Naive thymus-derived CD4-positive, alpha-beta T cell (primary cell): ENCODE measurements at regions not wholly inside any gene's neighbourhood (a gene's known extent, or its start where the extent isn't known, plus 50 kb on each side); places are given as distances from the start of the nearest gene placed in this dataset.
"Not testable (repeated sequence)": the region's sequence is repeated elsewhere in the genome, so short reads cannot be mapped to it uniquely, and the experiment has no call there.

Experiments used
- ATAC-seq: fragments of 150-1000 bp; cut with Tn5 transposase; 2 replicates; pipeline ENCODE4 v1.10.0; 2021; ENCODE audit warnings: mild to moderate bottlenecking, moderate library complexity
- CTCF ChIA-PET: fragments of 350-600 bp; sonication (Branson Sonifier 250); formaldehyde crosslinking; loops from one replicate; lab custom pipeline; 2021; ENCODE audit warnings: antibody characterized with exemption; lab: Charles Lee
- POLR2A ChIA-PET: fragments of 350-600 bp; sonication (Branson Sonifier 250); formaldehyde crosslinking; loops from one replicate; lab custom pipeline; 2021; ENCODE audit warnings: antibody characterized with exemption, inconsistent platforms; lab: Charles Lee
- DNase-seq, 9 donors: peaks; one replicate each; pipeline versions ENCODE4 v3.0.0 to v3.0.0-alpha.2; 2020 to 2022; ENCODE audit warnings: mixed read lengths in 1 of 9
- H3K27ac ChIP-seq: one replicate; pipeline ENCODE4 v1.7.0; 2013; ENCODE audit warnings: mild to moderate bottlenecking, low read depth, low read length, moderate library complexity
- H3K27me3 ChIP-seq, 2 donors: one replicate each; pipeline ENCODE4 v1.7.0; 2013; ENCODE audit warnings: low read length in 2 of 2, mild to moderate bottlenecking in 2 of 2, moderate library complexity in 2 of 2; ENCODE audit not compliant: control insufficient read depth in 2 of 2, insufficient read depth in 2 of 2
- H3K36me3 ChIP-seq, 3 experiments: 1 replicate in 2 of 3; 2 replicates in 1 of 3; pipeline ENCODE4 v1.7.0; 2013; ENCODE audit warnings: low read length in 3 of 3, mild to moderate bottlenecking in 3 of 3, moderate library complexity in 1 of 3; ENCODE audit not compliant: insufficient read depth in 3 of 3, control insufficient read depth in 2 of 3
- H3K4me1 ChIP-seq, 2 donors: one replicate each; pipeline ENCODE4 v1.7.0; 2013; ENCODE audit warnings: low read length in 2 of 2, mild to moderate bottlenecking in 2 of 2, moderate library complexity in 1 of 2; ENCODE audit not compliant: control insufficient read depth in 2 of 2, insufficient read depth in 2 of 2
- H3K4me3 ChIP-seq: 2 replicates; pipeline ENCODE4 v1.7.0; 2013; ENCODE audit warnings: mild to moderate bottlenecking, low read length
- H3K9me3 ChIP-seq, 3 experiments: 1 replicate in 2 of 3; 2 replicates in 1 of 3; pipeline ENCODE4 v1.7.0; 2013; ENCODE audit warnings: low read length in 3 of 3; ENCODE audit not compliant: control insufficient read depth in 2 of 3
- H3K27ac Mint-ChIP-seq, 9 donors: one replicate each; pipeline ENCODE4 v1.8.0; 2020 to 2022; ENCODE audit warnings: mixed read lengths in 9 of 9, mild to moderate bottlenecking in 8 of 9, moderate library complexity in 5 of 9, inconsistent platforms in 2 of 9
- H3K27me3 Mint-ChIP-seq, 5 donors: one replicate each; pipeline ENCODE4 v1.8.0; 2021 to 2022; ENCODE audit warnings: mixed read lengths in 5 of 5, mild to moderate bottlenecking in 1 of 5
- H3K36me3 Mint-ChIP-seq, 5 donors: one replicate each; pipeline ENCODE4 v1.8.0; 2020 to 2022; ENCODE audit warnings: mixed read lengths in 5 of 5, mild to moderate bottlenecking in 3 of 5, inconsistent platforms in 1 of 5
- H3K4me1 Mint-ChIP-seq, 7 donors: one replicate each; pipeline ENCODE4 v1.8.0; 2020 to 2022; ENCODE audit warnings: mixed read lengths in 7 of 7, mild to moderate bottlenecking in 3 of 7, inconsistent platforms in 1 of 7
- H3K4me3 Mint-ChIP-seq, 10 donors: one replicate each; pipeline ENCODE4 v1.8.0; 2020 to 2022; ENCODE audit warnings: mild to moderate bottlenecking in 10 of 10, mixed read lengths in 10 of 10, moderate library complexity in 6 of 10, inconsistent platforms in 2 of 10
- H3K9me3 Mint-ChIP-seq, 11 donors: one replicate each; pipeline ENCODE4 v1.8.0; 2020 to 2022; ENCODE audit warnings: mixed read lengths in 11 of 11, mild to moderate bottlenecking in 4 of 11, inconsistent platforms in 1 of 11, moderate library complexity in 1 of 11
- intact Hi-C, 2 donors: fragments of 100-400 bp; cut with micrococcal nuclease; formaldehyde crosslinking; loops; one replicate each; pipeline ENCODE4 v1.15.1; 2023

- no peaks in the 10 kb centered on the region for H3K4me1 ChIP-seq
- Mint-ChIP-seq H3K4me1 (no peaks in the 10 kb centered on the region), H3K9me3 (no peaks in the 10 kb centered on the region), H3K36me3 (no peaks in the 10 kb centered on the region), H3K27ac (no peak overlapping the region), H3K4me3 (no peak overlapping the region), H3K27me3 (peaks cover 17 to 78% (median 52%) of the 10 kb centered on the region in 5 donors)
- no peak overlapping the region for H3K4me3 ChIP-seq
- POLR2A ChIA-PET = no interaction called here
- no peak for DNase-seq
- H3K27ac ChIP-seq = no peak overlapping the region
- no peaks in the 10 kb centered on the region for H3K9me3 ChIP-seq
- no peaks in the 10 kb centered on the region for H3K36me3 ChIP-seq
- no peaks in the 10 kb centered on the region for H3K27me3 ChIP-seq
- ATAC-seq = no peak
- intact Hi-C loops = loop anchor here (5.0 to 10.0 kb wide), 4 partner anchors 668 to 1538 kb away; no protein-coding TSS in a partner anchor
- CTCF ChIA-PET = interaction anchor here (1.2 kb wide), 1 partner anchor 1539 kb away, joined by 3 read pairs; no protein-coding TSS in a partner anchor
Measured at GRCh38 chr19:30684613-30685012, 312.4 kb downstream of the ZNF536 start.

DNA sequence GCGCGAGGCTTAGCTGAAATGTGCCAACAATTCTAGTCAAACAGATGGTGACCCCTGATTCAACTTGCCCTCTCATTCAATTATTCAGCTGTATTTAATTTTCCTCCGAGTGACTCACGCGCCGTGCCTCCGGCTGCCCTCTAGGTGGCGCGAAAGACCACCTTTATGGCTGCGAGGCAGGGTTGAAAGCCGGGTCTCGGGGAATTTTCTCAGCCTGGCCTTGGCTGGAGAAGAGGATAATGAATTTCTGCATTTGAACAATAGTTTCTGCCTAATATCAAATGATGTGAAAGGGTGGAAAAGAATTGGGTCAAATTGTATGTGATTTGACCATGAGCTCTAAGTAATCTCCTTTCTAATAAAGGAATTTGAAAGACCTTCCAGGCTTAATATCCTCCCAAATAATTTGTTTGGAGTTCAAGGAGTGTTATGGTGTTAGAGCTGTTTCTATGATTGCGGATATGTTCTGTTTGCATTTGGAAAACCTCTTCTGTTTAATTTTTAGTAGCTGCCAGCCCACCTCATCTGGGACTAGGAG lies 310.9 kb downstream of the ZNF536 start:
- peak; percentile 66 for ATAC-seq
- H3K4me1 Mint-ChIP-seq = no peaks in the 10 kb centered on the region

GRCh38 chr19:30682146-30682998 lies 310.2 kb downstream of the ZNF536 start:
- Mint-ChIP-seq H3K4me3 (no peak overlapping the region), H3K9me3 (no peaks in the 10 kb centered on the region), H3K36me3 (no peaks in the 10 kb centered on the region), H3K27ac (no peak overlapping the region), H3K27me3 (peaks cover 10 to 64% (median 40%) of the 10 kb centered on the region in 5 donors), H3K4me1 (no peaks in the 10 kb centered on the region)
- Histone ChIP-seq H3K4me3 (no peak overlapping the region), H3K4me1 (no peaks in the 10 kb centered on the region), H3K27me3 (no peaks in the 10 kb centered on the region), H3K9me3 (no peaks in the 10 kb centered on the region), H3K27ac (no peak overlapping the region), H3K36me3 (no peaks in the 10 kb centered on the region)
- no peak for ATAC-seq
- POLR2A ChIA-PET = no interaction called here
- no peak for DNase-seq
- CTCF ChIA-PET = interaction anchor here (0.6 to 1.9 kb wide), 2 partner anchors 16 to 1543 kb away, joined by 3 to 14 read pairs; no protein-coding TSS in a partner anchor
- intact Hi-C loops = loop anchor here (5.0 to 10.0 kb wide), 4 partner anchors 670 to 1540 kb away; no protein-coding TSS in a partner anchor

More for the DNA sequence above, 310.9 kb downstream of the ZNF536 start:
- no peaks in the 10 kb centered on the region for H3K36me3 Mint-ChIP-seq
- POLR2A ChIA-PET = no interaction called here
- Histone ChIP-seq H3K27ac (no peak overlapping the region), H3K9me3 (no peaks in the 10 kb centered on the region), H3K4me3 (no peak overlapping the region), H3K4me1 (no peaks in the 10 kb centered on the region), H3K36me3 (no peaks in the 10 kb centered on the region), H3K27me3 (no peaks in the 10 kb centered on the region)
- CTCF ChIA-PET = interaction anchor here (0.6 to 1.9 kb wide), 5 partner anchors 16 to 1543 kb away, joined by 3 to 14 read pairs (median 3); no protein-coding TSS in a partner anchor
- H3K9me3 Mint-ChIP-seq = no peaks in the 10 kb centered on the region
- intact Hi-C loops = loop anchor here (1.0 to 10.0 kb wide), 5 partner anchors 669 to 1541 kb away; no protein-coding TSS in a partner anchor
- peak in 8 of 9 donors; percentile 18 to 51 (median 26) for DNase-seq
- H3K4me3 Mint-ChIP-seq = no peak overlapping the region
- peaks cover 12 to 65% (median 43%) of the 10 kb centered on the region in 5 donors for H3K27me3 Mint-ChIP-seq
- H3K27ac Mint-ChIP-seq = no peak overlapping the region

DNA sequence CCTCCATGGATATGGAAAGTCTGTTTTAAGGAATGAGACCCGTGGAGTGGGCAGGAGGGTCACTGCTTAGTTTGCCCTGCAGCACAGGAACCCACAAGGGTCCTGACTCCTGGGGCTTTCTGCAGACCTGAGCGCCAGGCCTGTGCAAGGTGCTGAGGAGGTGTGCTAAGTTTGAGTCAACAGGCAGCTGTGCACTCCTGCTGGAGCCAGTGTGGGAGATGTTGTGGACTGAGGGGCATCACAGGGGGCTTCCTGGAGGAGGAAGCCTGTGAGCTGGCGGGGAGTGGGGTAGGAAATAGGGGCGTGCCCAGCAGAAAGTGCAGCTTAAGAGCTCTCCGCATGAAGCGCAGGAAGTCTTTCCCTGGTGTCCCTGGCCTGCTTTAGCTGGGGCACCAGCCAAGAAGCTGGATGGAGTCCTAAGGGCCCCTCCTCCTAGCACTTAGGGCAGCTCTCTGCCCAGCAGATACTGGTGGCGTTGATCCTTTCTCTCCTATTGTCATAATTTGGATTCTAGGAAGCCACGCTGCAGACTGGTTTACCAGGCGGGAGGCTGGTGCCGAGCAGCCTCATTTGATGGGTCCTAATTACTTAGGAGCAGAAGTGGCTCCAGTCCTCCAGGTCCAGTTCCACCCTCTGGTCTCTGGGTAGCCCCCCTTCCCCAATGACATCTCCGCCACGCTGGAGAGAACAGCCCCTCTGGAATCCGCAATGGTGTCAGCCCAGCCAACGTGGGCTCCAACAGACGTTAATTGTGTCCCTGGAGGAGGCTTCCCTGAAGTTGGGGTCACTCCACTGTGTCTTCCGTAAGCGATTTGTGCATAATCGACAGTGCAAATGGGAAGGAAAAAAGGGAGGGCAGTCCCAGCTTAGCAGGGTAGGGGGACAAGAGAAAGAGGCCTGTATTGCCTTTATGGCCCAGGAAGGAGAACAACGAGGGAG lies 309.2 kb downstream of the ZNF536 start:
- no peak for ATAC-seq
- no peaks in the 10 kb centered on the region for H3K27me3 ChIP-seq
- H3K27ac ChIP-seq = no peak overlapping the region

DNA sequence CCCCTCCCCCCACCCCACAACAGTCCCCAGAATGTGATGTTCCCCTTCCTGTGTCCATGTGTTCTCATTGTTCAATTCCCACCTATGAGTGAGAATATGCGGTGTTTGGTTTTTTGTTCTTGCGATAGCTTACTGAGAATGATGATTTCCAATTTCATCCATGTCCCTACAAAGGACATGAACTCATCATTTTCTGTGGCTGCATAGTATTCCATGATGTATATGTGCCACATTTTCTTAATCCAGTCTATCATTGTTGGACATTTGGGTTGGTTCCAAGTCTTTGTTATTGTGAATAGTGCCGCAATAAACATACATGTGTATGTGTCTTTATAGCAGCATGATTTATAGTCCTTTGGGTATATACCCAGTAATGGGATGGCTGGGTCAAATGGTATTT lies 308.2 kb downstream of the ZNF536 start:
- H3K4me1 ChIP-seq, H3K9me3 ChIP-seq, H3K4me3 Mint-ChIP-seq, CTCF ChIA-PET, H3K27me3 ChIP-seq, H3K4me3 ChIP-seq, H3K9me3 Mint-ChIP-seq, H3K4me1 Mint-ChIP-seq, H3K27ac ChIP-seq, H3K36me3 ChIP-seq, DNase-seq, POLR2A ChIA-PET, ATAC-seq, H3K36me3 Mint-ChIP-seq, H3K27ac Mint-ChIP-seq: not testable (repeated sequence)
- intact Hi-C loops = loop anchor here (5.0 to 10.0 kb wide), 4 partner anchors 672 to 1542 kb away; no protein-coding TSS in a partner anchor
- peaks cover 3 to 44% (median 21%) of the 10 kb centered on the region in 5 donors for H3K27me3 Mint-ChIP-seq

More for the DNA sequence above, 309.2 kb downstream of the ZNF536 start:
- H3K27me3 Mint-ChIP-seq = peaks cover 6 to 55% (median 31%) of the 10 kb centered on the region in 5 donors
- no peaks in the 10 kb centered on the region for H3K36me3 ChIP-seq
- no peak for DNase-seq
- H3K4me1 Mint-ChIP-seq = no peaks in the 10 kb centered on the region
- no peaks in the 10 kb centered on the region for H3K36me3 Mint-ChIP-seq
- H3K9me3 Mint-ChIP-seq = no peaks in the 10 kb centered on the region
- no peaks in the 10 kb centered on the region for H3K9me3 ChIP-seq
- no peak overlapping the region for H3K27ac Mint-ChIP-seq
- H3K4me1 ChIP-seq = no peaks in the 10 kb centered on the region
- no peak overlapping the region for H3K4me3 ChIP-seq
- intact Hi-C loops = loop anchor here (5.0 to 10.0 kb wide), 4 partner anchors 671 to 1541 kb away; no protein-coding TSS in a partner anchor
- CTCF ChIA-PET = interaction anchor here (1.9 kb wide), 1 partner anchor 1544 kb away, joined by 14 read pairs; no protein-coding TSS in a partner anchor
- POLR2A ChIA-PET = no interaction called here
- H3K4me3 Mint-ChIP-seq = no peak overlapping the region

DNA sequence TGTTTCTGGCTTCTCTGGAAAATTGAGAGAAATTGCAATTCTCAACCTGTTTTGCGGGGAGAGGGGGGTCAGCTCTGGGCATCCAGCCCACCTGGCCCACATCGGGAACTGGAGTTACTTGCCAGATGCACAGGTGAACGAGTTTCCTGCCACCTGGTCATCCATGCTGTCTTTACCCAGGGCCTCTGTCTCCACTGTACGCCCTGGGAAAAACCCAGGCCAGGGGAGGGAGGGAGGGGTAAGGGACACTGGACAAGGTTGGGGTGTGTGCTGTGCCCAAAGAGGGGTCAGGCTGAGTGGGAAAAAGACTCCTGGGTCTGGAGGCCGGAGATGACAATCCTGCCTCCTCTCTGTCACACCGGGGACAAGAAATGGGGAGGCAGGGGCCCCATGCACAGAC lies 307.6 kb downstream of the ZNF536 start:
- Mint-ChIP-seq H3K36me3 (no peaks in the 10 kb centered on the region), H3K9me3 (no peaks in the 10 kb centered on the region), H3K4me1 (no peaks in the 10 kb centered on the region), H3K27ac (no peak overlapping the region), H3K27me3 (peaks cover 3 to 40% (median 18%) of the 10 kb centered on the region in 5 donors), H3K4me3 (no peak overlapping the region)
- DNase-seq (no peak), ATAC-seq (no peak)
- POLR2A ChIA-PET = no interaction called here
- Histone ChIP-seq H3K4me1 (no peaks in the 10 kb centered on the region), H3K9me3 (no peaks in the 10 kb centered on the region), H3K4me3 (no peak overlapping the region), H3K27me3 (no peaks in the 10 kb centered on the region), H3K36me3 (no peaks in the 10 kb centered on the region), H3K27ac (no peak overlapping the region)
- intact Hi-C loops = loop anchor here (5.0 to 10.0 kb wide), 4 partner anchors 673 to 1543 kb away; no protein-coding TSS in a partner anchor
- CTCF ChIA-PET = no interaction called here
